ENCODE measurements at regions not wholly inside any gene's neighbourhood (a gene's known extent, or its start where the extent isn't known, plus 50 kb on each side); places are given as distances from the start of the nearest gene placed in this dataset.

DNA sequence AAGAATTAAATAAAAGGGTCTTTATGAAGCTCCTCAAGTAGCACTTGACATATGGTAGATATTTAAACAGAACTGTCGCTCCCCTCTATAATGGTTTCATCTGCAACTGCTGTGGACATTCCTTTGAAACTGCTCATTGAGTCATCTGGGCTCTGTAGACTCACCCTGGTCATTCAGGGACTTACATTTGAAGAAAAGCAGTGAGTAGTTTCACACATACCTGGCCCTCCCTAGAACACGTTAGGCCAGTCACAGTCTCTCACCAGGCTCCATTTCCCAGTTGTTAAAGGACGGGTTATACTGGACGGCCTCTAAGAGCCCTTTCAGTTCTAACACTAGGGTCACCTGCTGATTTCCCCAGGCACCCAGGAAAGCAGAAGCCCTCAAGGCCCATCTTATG is 217.0 kb downstream of the BCL11B start:
- CTCF ChIA-PET, result no interaction called here
- TF ChIP-seq ZNF560 (tag by site-specific recombination; IDR thresholded peaks at IDR 0.05; ENCODE audit: borderline replicate concordance), result no peak
- TF ChIP-seq, protein P1, sequence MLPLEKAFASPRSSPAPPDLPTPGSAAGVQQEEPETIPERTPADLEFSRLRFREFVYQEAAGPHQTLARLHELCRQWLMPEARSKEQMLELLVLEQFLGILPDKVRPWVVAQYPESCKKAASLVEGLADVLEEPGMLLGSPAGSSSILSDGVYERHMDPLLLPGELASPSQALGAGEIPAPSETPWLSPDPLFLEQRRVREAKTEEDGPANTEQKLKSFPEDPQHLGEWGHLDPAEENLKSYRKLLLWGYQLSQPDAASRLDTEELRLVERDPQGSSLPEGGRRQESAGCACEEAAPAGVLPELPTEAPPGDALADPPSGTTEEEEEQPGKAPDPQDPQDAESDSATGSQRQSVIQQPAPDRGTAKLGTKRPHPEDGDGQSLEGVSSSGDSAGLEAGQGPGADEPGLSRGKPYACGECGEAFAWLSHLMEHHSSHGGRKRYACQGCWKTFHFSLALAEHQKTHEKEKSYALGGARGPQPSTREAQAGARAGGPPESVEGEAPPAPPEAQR (tag by site-specific recombination; IDR thresholded peaks at IDR 0.05), result no peak
- TF ChIP-seq ZNF623 (tag by site-specific recombination; IDR thresholded peaks at IDR 0.05), result no peak
- no peak for TF ChIP-seq ZNF548 (tag by site-specific recombination; IDR thresholded peaks at IDR 0.05)
- no peak for TF ChIP-seq ZNF837 (tag by site-specific recombination; IDR thresholded peaks at IDR 0.05)
- TF ChIP-seq ZNF354C (tag by site-specific recombination; IDR thresholded peaks at IDR 0.05; ENCODE audit: borderline replicate concordance, low read depth), result no peak
- TF ChIP-seq ZFP37 (tag by site-specific recombination; IDR thresholded peaks at IDR 0.05), result no peak
- no peak for TF ChIP-seq ZNF24 (tag by site-specific recombination; IDR thresholded peaks at IDR 0.05)
- TF ChIP-seq ZNF266 (tag by site-specific recombination; IDR thresholded peaks at IDR 0.05; ENCODE audit: low read depth), result no peak
- no peak for TF ChIP-seq ZNF184 (tag by site-specific recombination; IDR thresholded peaks at IDR 0.05)
- no peak for TF ChIP-seq ZNF214 (tag by site-specific recombination; IDR thresholded peaks at IDR 0.05; ENCODE audit: borderline replicate concordance)
- TF ChIP-seq, protein P2, sequence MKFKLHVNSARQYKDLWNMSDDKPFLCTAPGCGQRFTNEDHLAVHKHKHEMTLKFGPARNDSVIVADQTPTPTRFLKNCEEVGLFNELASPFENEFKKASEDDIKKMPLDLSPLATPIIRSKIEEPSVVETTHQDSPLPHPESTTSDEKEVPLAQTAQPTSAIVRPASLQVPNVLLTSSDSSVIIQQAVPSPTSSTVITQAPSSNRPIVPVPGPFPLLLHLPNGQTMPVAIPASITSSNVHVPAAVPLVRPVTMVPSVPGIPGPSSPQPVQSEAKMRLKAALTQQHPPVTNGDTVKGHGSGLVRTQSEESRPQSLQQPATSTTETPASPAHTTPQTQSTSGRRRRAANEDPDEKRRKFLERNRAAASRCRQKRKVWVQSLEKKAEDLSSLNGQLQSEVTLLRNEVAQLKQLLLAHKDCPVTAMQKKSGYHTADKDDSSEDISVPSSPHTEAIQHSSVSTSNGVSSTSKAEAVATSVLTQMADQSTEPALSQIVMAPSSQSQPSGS (tag by site-specific recombination; IDR thresholded peaks at IDR 0.05; ENCODE audit: low read depth), result no peak
- TF ChIP-seq ZNF366 (tag by site-specific recombination; conservative IDR thresholded peaks at IDR 0.05), result no peak
- TF ChIP-seq, protein P3, sequence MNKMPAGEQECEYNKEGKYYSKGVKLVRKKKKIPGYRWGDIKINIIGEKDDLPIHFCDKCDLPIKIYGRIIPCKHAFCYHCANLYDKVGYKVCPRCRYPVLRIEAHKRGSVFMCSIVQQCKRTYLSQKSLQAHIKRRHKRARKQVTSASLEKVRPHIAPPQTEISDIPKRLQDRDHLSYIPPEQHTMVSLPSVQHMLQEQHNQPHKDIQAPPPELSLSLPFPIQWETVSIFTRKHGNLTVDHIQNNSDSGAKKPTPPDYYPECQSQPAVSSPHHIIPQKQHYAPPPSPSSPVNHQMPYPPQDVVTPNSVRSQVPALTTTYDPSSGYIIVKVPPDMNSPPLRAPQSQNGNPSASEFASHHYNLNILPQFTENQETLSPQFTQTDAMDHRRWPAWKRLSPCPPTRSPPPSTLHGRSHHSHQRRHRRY (tag by site-specific recombination; IDR thresholded peaks at IDR 0.05), result no peak
- TF ChIP-seq ZNF501 (tag by site-specific recombination; IDR thresholded peaks at IDR 0.05), result no peak
- TF ChIP-seq ZBTB7A (tag by site-specific recombination; IDR thresholded peaks at IDR 0.05; ENCODE audit: low read depth), result no peak
- no peak for TF ChIP-seq GLI4 (tag by site-specific recombination; IDR thresholded peaks at IDR 0.05)
- no peak for TF ChIP-seq WT1 (tag by site-specific recombination; IDR thresholded peaks at IDR 0.05)
- no peak for TF ChIP-seq EGR2 (tag by site-specific recombination; IDR thresholded peaks at IDR 0.05; ENCODE audit: low read depth)
- POLR2A ChIA-PET, result no interaction called here

DNA sequence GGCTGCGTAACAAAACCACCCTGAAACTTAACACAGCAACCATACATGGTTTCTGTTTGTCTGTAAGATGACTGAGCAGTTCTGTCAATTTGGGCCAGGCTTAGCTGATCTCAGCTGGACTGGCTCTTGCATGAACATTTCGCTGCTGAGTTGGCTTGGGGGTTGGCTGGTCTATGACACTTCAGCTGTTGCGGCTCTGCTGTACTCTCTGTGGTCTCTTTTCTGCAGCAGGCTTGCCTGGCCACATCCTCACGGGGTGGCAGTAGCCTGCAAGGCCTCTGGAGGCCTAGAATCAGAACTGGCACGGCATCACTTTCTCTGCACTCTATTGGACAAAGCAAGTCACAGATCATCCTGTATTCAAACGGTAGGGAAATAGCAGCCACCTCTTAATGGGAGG is 216.2 kb downstream of the BCL11B start:
- ChIA-PET CTCF (no interaction called here), POLR2A (no interaction called here)
- no peak overlapping the region for H3K4me3 ChIP-seq (ENCODE audit: low read depth, low read length)
- TF ChIP-seq ZBTB7A (tag by site-specific recombination; IDR thresholded peaks at IDR 0.05; ENCODE audit: low read depth) (no peak), ZNF138 (tag by site-specific recombination; IDR thresholded peaks at IDR 0.05; ENCODE audit: borderline replicate concordance) (no peak), ZNF37A (tag by site-specific recombination; IDR thresholded peaks at IDR 0.05) (no peak), ZSCAN16 (tag by site-specific recombination; IDR thresholded peaks at IDR 0.05) (no peak), WT1 (tag by site-specific recombination; IDR thresholded peaks at IDR 0.05) (no peak), ZXDB (tag by site-specific recombination; IDR thresholded peaks at IDR 0.05) (no peak), ZSCAN30 (tag by site-specific recombination; IDR thresholded peaks at IDR 0.05) (no peak)
- TF ChIP-seq, protein P4, sequence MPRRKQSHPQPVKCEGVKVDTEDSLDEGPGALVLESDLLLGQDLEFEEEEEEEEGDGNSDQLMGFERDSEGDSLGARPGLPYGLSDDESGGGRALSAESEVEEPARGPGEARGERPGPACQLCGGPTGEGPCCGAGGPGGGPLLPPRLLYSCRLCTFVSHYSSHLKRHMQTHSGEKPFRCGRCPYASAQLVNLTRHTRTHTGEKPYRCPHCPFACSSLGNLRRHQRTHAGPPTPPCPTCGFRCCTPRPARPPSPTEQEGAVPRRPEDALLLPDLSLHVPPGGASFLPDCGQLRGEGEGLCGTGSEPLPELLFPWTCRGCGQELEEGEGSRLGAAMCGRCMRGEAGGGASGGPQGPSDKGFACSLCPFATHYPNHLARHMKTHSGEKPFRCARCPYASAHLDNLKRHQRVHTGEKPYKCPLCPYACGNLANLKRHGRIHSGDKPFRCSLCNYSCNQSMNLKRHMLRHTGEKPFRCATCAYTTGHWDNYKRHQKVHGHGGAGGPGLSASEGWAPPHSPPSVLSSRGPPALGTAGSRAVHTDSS (tag by site-specific recombination; IDR thresholded peaks at IDR 0.05), result no peak
- TF ChIP-seq, protein P5, sequence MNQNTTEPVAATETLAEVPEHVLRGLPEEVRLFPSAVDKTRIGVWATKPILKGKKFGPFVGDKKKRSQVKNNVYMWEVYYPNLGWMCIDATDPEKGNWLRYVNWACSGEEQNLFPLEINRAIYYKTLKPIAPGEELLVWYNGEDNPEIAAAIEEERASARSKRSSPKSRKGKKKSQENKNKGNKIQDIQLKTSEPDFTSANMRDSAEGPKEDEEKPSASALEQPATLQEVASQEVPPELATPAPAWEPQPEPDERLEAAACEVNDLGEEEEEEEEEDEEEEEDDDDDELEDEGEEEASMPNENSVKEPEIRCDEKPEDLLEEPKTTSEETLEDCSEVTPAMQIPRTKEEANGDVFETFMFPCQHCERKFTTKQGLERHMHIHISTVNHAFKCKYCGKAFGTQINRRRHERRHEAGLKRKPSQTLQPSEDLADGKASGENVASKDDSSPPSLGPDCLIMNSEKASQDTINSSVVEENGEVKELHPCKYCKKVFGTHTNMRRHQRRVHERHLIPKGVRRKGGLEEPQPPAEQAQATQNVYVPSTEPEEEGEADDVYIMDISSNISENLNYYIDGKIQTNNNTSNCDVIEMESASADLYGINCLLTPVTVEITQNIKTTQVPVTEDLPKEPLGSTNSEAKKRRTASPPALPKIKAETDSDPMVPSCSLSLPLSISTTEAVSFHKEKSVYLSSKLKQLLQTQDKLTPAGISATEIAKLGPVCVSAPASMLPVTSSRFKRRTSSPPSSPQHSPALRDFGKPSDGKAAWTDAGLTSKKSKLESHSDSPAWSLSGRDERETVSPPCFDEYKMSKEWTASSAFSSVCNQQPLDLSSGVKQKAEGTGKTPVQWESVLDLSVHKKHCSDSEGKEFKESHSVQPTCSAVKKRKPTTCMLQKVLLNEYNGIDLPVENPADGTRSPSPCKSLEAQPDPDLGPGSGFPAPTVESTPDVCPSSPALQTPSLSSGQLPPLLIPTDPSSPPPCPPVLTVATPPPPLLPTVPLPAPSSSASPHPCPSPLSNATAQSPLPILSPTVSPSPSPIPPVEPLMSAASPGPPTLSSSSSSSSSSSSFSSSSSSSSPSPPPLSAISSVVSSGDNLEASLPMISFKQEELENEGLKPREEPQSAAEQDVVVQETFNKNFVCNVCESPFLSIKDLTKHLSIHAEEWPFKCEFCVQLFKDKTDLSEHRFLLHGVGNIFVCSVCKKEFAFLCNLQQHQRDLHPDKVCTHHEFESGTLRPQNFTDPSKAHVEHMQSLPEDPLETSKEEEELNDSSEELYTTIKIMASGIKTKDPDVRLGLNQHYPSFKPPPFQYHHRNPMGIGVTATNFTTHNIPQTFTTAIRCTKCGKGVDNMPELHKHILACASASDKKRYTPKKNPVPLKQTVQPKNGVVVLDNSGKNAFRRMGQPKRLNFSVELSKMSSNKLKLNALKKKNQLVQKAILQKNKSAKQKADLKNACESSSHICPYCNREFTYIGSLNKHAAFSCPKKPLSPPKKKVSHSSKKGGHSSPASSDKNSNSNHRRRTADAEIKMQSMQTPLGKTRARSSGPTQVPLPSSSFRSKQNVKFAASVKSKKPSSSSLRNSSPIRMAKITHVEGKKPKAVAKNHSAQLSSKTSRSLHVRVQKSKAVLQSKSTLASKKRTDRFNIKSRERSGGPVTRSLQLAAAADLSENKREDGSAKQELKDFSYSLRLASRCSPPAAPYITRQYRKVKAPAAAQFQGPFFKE (tag by site-specific recombination; IDR thresholded peaks at IDR 0.05; ENCODE audit: borderline replicate concordance), result no peak

More for the DNA sequence above, 217.0 kb downstream of the BCL11B start:
- Histone ChIP-seq H3K36me3 (ENCODE audit: control insufficient read depth in 2 of 2, insufficient read depth in 1 of 2, low read length in 2 of 2) (no peaks in the 10 kb centered on the region), H3K27ac (ENCODE audit: extremely low read depth, low read depth, low read length) (no peak overlapping the region), H3K4me1 (ENCODE audit: control insufficient read depth, insufficient read depth, low read length) (no peaks in the 10 kb centered on the region), H3K9me3 (ENCODE audit: control insufficient read depth, insufficient read depth, low read depth, low read length) (no peaks in the 10 kb centered on the region; the same call in 1 of the 2 replicates), H3K4me3 (ENCODE audit: low read depth, low read length) (no peak overlapping the region)

More for the DNA sequence above, 216.2 kb downstream of the BCL11B start:
- no peaks in the 10 kb centered on the region; the same call in 1 of the 2 replicates for H3K9me3 ChIP-seq (ENCODE audit: control insufficient read depth, insufficient read depth, low read depth, low read length)
- no peak overlapping the region for H3K27ac ChIP-seq (ENCODE audit: extremely low read depth, low read depth, low read length)
- H3K36me3 ChIP-seq (ENCODE audit: control insufficient read depth in 2 of 2, insufficient read depth in 1 of 2, low read length in 2 of 2), result no peaks in the 10 kb centered on the region
- H3K4me1 ChIP-seq (ENCODE audit: control insufficient read depth, insufficient read depth, low read length), result no peaks in the 10 kb centered on the region
